Esophagus muscularis mucosa (tissue), 4 donors: ENCODE measurements at regions not wholly inside any gene's neighbourhood (a gene's known extent, or its start where the extent isn't known, plus 50 kb on each side); places are given as distances from the start of the nearest gene placed in this dataset.

Source experiments
- EP300 ChIP-seq: sonication (generic); formaldehyde crosslinking; IDR thresholded peaks from one replicate; pipeline ENCODE4 v1.6.1; 2017; ENCODE audit warnings: antibody characterized with exemption
- POLR2A ChIP-seq: fragments of 450-650 bp; IDR thresholded peaks from one replicate; pipeline ENCODE4 v1.6.1; 2017; ENCODE audit warnings: antibody characterized with exemption, moderate library complexity, mild to moderate bottlenecking, low read depth
- POLR2AphosphoS5 ChIP-seq, 2 donors: sonication (generic); formaldehyde crosslinking; IDR thresholded peaks; one replicate each; pipeline ENCODE4 v1.6.1; 2017; ENCODE audit warnings: antibody characterized with exemption in 2 of 2
- TF ChIP-seq, protein P1 (sequence below), 3 experiments: fragments of 200-600 bp in 2 of 3; fragments of 450-650 bp in 1 of 3; sonication (generic) in 2 of 3; IDR thresholded peaks; one replicate each; pipeline ENCODE4 v1.5.1; 2017 to 2019; ENCODE audit warnings: antibody characterized with exemption in 3 of 3, mild to moderate bottlenecking in 2 of 3, moderate library complexity in 1 of 3

DNA sequence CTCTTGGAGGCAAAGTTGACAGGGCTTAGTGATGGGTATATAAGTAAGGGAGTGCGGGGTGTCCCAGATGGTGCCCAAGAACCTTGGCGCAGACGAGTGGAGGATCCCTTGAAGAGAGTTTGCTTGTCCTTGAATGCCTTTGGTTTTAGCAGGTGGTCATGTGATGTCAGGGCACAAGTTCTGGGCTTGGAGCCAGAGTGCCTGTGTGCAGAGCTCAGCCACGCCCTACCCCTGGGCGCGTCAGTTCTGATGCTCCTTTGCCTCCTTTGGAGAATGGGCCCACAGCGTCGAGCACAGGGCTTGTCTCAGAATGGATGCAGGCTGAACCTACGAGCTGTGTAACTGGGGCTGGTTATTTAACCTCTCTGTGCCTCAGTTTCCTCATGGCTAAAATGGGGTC is 412.2 kb upstream of the EEF2KMT start:
- TF ChIP-seq, protein P1, sequence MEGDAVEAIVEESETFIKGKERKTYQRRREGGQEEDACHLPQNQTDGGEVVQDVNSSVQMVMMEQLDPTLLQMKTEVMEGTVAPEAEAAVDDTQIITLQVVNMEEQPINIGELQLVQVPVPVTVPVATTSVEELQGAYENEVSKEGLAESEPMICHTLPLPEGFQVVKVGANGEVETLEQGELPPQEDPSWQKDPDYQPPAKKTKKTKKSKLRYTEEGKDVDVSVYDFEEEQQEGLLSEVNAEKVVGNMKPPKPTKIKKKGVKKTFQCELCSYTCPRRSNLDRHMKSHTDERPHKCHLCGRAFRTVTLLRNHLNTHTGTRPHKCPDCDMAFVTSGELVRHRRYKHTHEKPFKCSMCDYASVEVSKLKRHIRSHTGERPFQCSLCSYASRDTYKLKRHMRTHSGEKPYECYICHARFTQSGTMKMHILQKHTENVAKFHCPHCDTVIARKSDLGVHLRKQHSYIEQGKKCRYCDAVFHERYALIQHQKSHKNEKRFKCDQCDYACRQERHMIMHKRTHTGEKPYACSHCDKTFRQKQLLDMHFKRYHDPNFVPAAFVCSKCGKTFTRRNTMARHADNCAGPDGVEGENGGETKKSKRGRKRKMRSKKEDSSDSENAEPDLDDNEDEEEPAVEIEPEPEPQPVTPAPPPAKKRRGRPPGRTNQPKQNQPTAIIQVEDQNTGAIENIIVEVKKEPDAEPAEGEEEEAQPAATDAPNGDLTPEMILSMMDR (IDR thresholded peaks at IDR 0.05): no peak
- TF ChIP-seq POLR2AphosphoS5 (IDR thresholded peaks at IDR 0.05) (no peak), POLR2A (no peak), EP300 (no peak)
